ENCODE measurements at regions not wholly inside any gene's neighbourhood (a gene's known extent, or its start where the extent isn't known, plus 50 kb on each side); places are given as distances from the start of the nearest gene placed in this dataset.

GRCh38 chr2:223414646-223415045 lies 187.5 kb downstream of the SCG2 start:
- DNase-seq, result no peak

GRCh38 chr2:223415071-223415470 lies 187.1 kb downstream of the SCG2 start:
- DNase-seq, result no peak

GRCh38 chr2:223416815-223417610 lies 185.1 kb downstream of the SCG2 start:
- DNase-seq, result no peak

GRCh38 chr2:223418131-223418530 lies 184.0 kb downstream of the SCG2 start:
- no peak for DNase-seq

GRCh38 chr2:223418604-223419199 lies 183.5 kb downstream of the SCG2 start:
- DNase-seq, result no peak

- no peak for DNase-seq
Observed at GRCh38 chr2:223420048-223420447, 182.1 kb downstream of the SCG2 start.

GRCh38 chr2:223431479-223431878 lies 170.7 kb downstream of the SCG2 start:
- no peak for DNase-seq

- DNase-seq, result no peak
Observed at GRCh38 chr2:223433461-223433860, 168.7 kb downstream of the SCG2 start.

- no peak for DNase-seq
Observed at GRCh38 chr2:223437788-223438187, 164.4 kb downstream of the SCG2 start.

GRCh38 chr2:223439184-223439583 lies 163.0 kb downstream of the SCG2 start:
- DNase-seq, result no peak

- no peak for DNase-seq
Observed at GRCh38 chr2:223439786-223440185, 162.4 kb downstream of the SCG2 start.

- DNase-seq, result no peak
Observed at GRCh38 chr2:223442847-223443246, 159.3 kb downstream of the SCG2 start.

- DNase-seq, result no peak
Observed at GRCh38 chr2:223450246-223450645, 151.9 kb downstream of the SCG2 start.

GRCh38 chr2:223457301-223457700 lies 144.9 kb downstream of the SCG2 start:
- no peak for DNase-seq

- DNase-seq, result peak; percentile 47
Observed at GRCh38 chr2:223459328-223459939, 142.7 kb downstream of the SCG2 start.

GRCh38 chr2:223460209-223460608 lies 142.0 kb downstream of the SCG2 start:
- no peak for DNase-seq

GRCh38 chr2:223460774-223461211 lies 141.4 kb downstream of the SCG2 start:
- DNase-seq, result peak; percentile 22

- DNase-seq, result no peak
Observed at GRCh38 chr2:223464071-223464470, 138.1 kb downstream of the SCG2 start.

- DNase-seq, result peak; percentile 86
Observed at GRCh38 chr2:223465793-223466192, 136.4 kb downstream of the SCG2 start.

- DNase-seq, result no peak
Observed at GRCh38 chr2:223467196-223467595, 135.0 kb downstream of the SCG2 start.

GRCh38 chr2:223469270-223470046 lies 132.7 kb downstream of the SCG2 start:
- DNase-seq, result no peak

- DNase-seq, result no peak
Observed at GRCh38 chr2:223470602-223471001, 131.6 kb downstream of the SCG2 start.

GRCh38 chr2:223472771-223473170 lies 129.4 kb downstream of the SCG2 start:
- DNase-seq, result no peak
